ENCODE measurements at regions not wholly inside any gene's neighbourhood (a gene's known extent, or its start where the extent isn't known, plus 50 kb on each side); places are given as distances from the start of the nearest gene placed in this dataset.

DNA sequence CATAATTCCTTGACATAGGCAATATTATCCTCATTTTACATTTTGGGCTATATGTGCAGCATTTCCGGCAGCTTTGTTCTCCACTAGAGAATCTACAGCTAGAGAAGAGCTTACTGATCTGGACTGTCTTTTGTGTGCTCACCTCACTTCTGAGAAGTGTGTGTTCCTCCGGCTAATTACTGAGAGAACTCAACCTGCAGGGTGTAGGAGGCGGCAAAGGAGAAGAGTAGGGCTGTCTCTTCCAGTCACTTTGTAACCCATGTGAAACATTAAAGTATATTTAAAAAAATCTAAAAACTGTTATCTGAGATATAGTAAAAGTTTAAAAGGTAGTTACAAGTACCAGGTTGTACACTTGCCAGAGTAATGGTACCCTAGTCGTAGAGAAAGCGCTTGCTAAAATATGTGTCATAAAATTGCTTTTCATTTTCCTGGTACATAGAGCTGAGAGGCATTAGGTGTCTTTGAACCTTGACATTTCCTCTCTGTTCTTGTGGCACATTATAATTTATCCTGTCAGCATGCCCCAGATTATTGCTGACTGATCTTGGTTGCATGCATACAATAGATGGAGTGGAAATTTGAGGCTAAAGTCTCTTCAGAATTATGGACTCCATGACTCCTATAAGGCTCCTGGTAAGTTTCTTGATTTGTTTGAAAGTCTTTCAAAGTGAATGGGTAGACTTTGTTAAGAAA lies 381.9 kb downstream of the LMO7 start:
- ATAC-seq = no peak
- no peak overlapping the region for H3K4me3 ChIP-seq
- no peak overlapping the region for H3K27ac ChIP-seq
- no peaks in the 10 kb centered on the region for H3K36me3 ChIP-seq
- WGBS, 2 donors (ENCODE audit: low coverage in 1 of 2) = 85 to 99% methylated on average over 5 of the region's 5 CpGs
- H3K9me3 ChIP-seq = no peaks in the 10 kb centered on the region
- peaks cover 2 to 16% (median 5%) of the 10 kb centered on the region in 3 donors for H3K4me1 ChIP-seq
- no peaks in the 10 kb centered on the region for H3K27me3 ChIP-seq
- no peak for TF ChIP-seq EP300 (IDR thresholded peaks at IDR 0.05)
- TF ChIP-seq POLR2AphosphoS5 (IDR thresholded peaks at IDR 0.05) = no peak
- TF ChIP-seq, protein P1, sequence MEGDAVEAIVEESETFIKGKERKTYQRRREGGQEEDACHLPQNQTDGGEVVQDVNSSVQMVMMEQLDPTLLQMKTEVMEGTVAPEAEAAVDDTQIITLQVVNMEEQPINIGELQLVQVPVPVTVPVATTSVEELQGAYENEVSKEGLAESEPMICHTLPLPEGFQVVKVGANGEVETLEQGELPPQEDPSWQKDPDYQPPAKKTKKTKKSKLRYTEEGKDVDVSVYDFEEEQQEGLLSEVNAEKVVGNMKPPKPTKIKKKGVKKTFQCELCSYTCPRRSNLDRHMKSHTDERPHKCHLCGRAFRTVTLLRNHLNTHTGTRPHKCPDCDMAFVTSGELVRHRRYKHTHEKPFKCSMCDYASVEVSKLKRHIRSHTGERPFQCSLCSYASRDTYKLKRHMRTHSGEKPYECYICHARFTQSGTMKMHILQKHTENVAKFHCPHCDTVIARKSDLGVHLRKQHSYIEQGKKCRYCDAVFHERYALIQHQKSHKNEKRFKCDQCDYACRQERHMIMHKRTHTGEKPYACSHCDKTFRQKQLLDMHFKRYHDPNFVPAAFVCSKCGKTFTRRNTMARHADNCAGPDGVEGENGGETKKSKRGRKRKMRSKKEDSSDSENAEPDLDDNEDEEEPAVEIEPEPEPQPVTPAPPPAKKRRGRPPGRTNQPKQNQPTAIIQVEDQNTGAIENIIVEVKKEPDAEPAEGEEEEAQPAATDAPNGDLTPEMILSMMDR (IDR thresholded peaks at IDR 0.05) = no peak
- no peak for TF ChIP-seq POLR2A (IDR thresholded peaks at IDR 0.05)

DNA sequence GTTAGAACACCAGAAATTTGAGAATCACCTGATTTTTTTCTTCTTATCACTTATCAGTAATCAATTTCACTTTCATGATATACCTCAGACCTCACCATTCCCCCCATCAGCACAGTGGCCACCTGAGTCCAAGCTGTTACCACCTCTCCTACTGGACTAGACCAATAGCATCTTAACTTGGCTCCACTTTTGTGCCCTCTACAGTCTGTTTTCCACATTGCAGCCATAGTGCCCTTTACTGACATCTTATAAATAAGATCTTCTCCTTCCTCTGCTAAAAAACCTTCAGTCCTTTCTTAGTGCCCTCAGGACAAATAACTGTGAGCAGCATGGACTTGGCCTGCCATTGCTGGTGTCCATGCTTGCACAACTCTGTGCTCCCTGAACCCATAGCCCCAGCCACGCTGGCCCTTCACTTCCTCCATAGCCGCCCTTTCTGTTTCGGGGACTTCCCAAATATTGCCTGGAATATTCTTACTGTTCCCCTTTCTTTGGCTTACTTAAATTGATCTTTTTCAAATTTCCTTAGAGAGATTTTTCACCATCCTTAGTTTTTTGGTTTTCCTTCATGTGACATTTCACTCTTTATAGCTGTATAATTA lies 380.8 kb downstream of the LMO7 start:
- WGBS, 2 donors (ENCODE audit: low coverage in 1 of 2) = 94 to 100% methylated on average over 3 of the region's 3 CpGs
- TF ChIP-seq POLR2AphosphoS5 (IDR thresholded peaks at IDR 0.05) (no peak), POLR2A (IDR thresholded peaks at IDR 0.05) (no peak), EP300 (IDR thresholded peaks at IDR 0.05) (no peak)
- TF ChIP-seq, protein P1 (IDR thresholded peaks at IDR 0.05) = peak; percentile 7 to 28 (median 12)
- no peak for ATAC-seq

DNA sequence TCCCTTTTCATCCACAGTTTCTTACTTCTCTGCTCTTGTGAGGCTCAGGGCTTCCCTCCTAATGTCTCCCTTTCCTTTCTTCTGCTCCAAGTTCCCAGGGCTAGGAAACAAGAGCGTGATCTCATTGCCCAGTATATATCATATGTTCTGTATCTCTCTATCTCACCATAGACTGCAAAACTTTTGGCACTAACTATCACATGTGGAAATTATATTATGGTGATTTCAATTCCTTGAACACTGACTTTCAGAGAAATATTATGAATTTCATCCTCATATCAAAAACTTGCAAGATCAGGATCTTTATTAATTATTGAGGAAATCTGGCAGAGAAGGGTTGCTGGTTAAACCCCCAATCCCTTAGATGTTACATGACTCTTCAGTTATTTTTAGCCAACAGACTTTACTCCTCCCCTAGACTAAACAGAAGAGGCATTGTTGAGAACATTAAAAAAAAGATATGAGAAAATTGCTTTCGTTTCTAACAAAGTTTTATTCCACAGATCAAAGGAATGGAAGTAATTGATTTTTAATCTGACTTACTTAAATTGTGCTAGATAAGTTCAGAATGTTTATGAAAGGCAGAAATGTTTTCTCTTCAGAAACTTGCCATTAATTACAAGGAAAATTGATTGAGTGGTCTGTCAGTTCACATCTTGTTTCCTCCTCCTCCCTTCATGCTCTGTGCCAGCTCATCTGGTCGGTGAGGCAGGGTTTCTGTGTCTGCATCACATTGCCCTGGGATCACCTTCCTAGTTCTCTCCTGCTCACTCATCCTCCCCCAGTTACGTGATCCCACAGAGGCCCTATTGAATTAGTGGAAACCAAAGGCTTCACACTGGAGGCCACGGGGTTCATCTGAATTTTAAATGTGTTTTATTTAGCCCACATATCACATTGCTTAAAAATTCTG lies 378.5 kb downstream of the LMO7 start:
- no peak for TF ChIP-seq POLR2A (IDR thresholded peaks at IDR 0.05)
- TF ChIP-seq POLR2AphosphoS5 (IDR thresholded peaks at IDR 0.05) = no peak
- TF ChIP-seq, protein P1 (IDR thresholded peaks at IDR 0.05) = no peak
- no peak for TF ChIP-seq EP300 (IDR thresholded peaks at IDR 0.05)
- no peaks in the 10 kb centered on the region for H3K27me3 ChIP-seq
- H3K27ac ChIP-seq = peak overlapping the region; percentile 2 to 69 (median 24)
- no peak overlapping the region for H3K4me3 ChIP-seq
- peak; percentile 32 for ATAC-seq
- H3K36me3 ChIP-seq = no peaks in the 10 kb centered on the region
- H3K9me3 ChIP-seq = no peaks in the 10 kb centered on the region
- peaks cover 2 to 23% (median 5%) of the 10 kb centered on the region in 3 donors for H3K4me1 ChIP-seq
- WGBS, 2 donors (ENCODE audit: low coverage in 1 of 2) = 23 to 35% methylated on average over 4 to 5 of the region's 5 CpGs

More for the DNA sequence above, 380.8 kb downstream of the LMO7 start:
- Histone ChIP-seq H3K9me3 (no peaks in the 10 kb centered on the region), H3K36me3 (no peaks in the 10 kb centered on the region), H3K27ac (no peak overlapping the region), H3K4me3 (no peak overlapping the region), H3K4me1 (peaks cover 2 to 22% (median 5%) of the 10 kb centered on the region in 3 donors), H3K27me3 (no peaks in the 10 kb centered on the region)

DNA sequence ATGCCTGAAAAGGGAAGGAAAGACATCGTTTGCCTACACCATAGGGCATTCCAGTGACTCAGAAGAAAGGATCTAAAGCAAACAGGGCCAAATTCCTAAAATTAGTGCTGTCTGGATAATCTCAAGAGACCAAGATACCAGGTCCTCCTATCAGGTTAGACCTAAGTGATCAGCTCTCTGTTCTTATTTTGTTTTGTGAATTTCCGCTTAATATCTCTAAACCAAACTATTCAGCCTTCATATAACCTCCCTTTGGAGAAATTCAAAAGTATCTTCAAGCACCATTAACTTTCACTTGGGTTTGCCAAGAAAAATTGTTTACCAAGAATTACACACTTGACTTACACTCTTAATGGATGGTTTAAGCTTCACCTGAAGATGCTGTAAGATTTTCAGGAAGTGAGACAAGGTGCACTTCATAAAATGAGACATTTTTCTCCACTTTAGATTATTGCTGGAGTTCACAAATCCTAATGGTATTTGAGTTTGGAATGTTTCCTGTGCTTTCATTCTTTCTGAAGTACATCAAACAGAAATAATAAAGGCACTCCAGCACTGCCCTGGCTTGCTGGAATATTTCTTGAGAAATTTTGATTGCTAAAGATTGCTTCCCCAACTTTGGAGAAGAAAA lies 376.1 kb downstream of the LMO7 start:
- no peak for ATAC-seq
- H3K27me3 ChIP-seq = no peaks in the 10 kb centered on the region
- H3K9me3 ChIP-seq = no peaks in the 10 kb centered on the region
- no peaks in the 10 kb centered on the region for H3K36me3 ChIP-seq
- 45 to 96% methylated on average over 2 of the region's 2 CpGs for WGBS, 2 donors (ENCODE audit: low coverage in 1 of 2)
- TF ChIP-seq POLR2A (IDR thresholded peaks at IDR 0.05) (no peak), EP300 (IDR thresholded peaks at IDR 0.05) (no peak), POLR2AphosphoS5 (IDR thresholded peaks at IDR 0.05) (no peak)
- TF ChIP-seq, protein P1 (IDR thresholded peaks at IDR 0.05) = no peak
- no peak overlapping the region for H3K4me3 ChIP-seq
- H3K4me1 ChIP-seq = peaks cover 2 to 23% (median 5%) of the 10 kb centered on the region in 3 donors
- H3K27ac ChIP-seq = no peak overlapping the region
